GM23338 (cell line): ENCODE measurements at regions not wholly inside any gene's neighbourhood (a gene's known extent, or its start where the extent isn't known, plus 50 kb on each side); places are given as distances from the start of the nearest gene placed in this dataset.

Source experiments
- ATAC-seq: fragments of 200-7000 bp; cut with Tn5 transposase; 3 replicates; pipeline ENCODE4 v1.9.1; 2020
- DNase-seq: peaks from one replicate; pipeline ENCODE4 v3.0.0-alpha.2; 2015; ENCODE audit warnings: low spot score
- H2AFZ ChIP-seq: fragments of 200-600 bp; sonication (generic); 2 replicates; pipeline ENCODE4 v1.8.0; 2016; ENCODE audit warnings: antibody characterized with exemption, mild to moderate bottlenecking, moderate library complexity
- H3F3A ChIP-seq: fragments of 200-600 bp; sonication (generic); replicated peaks from 2 replicates; pipeline ENCODE4 v1.8.0; 2017; ENCODE audit warnings: antibody characterized with exemption, mixed run types, low read depth
- H3K27ac ChIP-seq: fragments of 200-600 bp; sonication (generic); 2 replicates; pipeline ENCODE4 v1.6.1; 2016; ENCODE audit warnings: low read depth
- H3K27me3 ChIP-seq: fragments of 200-600 bp; sonication (generic); 2 replicates; pipeline ENCODE4 v1.8.0; 2016; ENCODE audit warnings: mild to moderate bottlenecking, mixed run types, moderate library complexity; ENCODE audit not compliant: insufficient read depth
- H3K36me3 ChIP-seq: fragments of 200-600 bp; sonication (generic); 2 replicates; pipeline ENCODE4 v1.8.0; 2016; ENCODE audit warnings: mild to moderate bottlenecking; ENCODE audit not compliant: insufficient read depth
- H3K4me1 ChIP-seq: fragments of 200-600 bp; sonication (generic); 2 replicates; pipeline ENCODE4 v1.8.0; 2016; ENCODE audit warnings: mild to moderate bottlenecking, moderate library complexity; ENCODE audit not compliant: insufficient read depth
- H3K4me2 ChIP-seq: fragments of 200-600 bp; sonication (generic); 2 replicates; pipeline ENCODE4 v1.7.1; 2017; ENCODE audit warnings: mixed run types
- H3K4me3 ChIP-seq: fragments of 200-600 bp; sonication (generic); 2 replicates; pipeline ENCODE4 v1.6.1; 2016; ENCODE audit warnings: mixed run types
- H3K79me2 ChIP-seq: fragments of 200-600 bp; sonication (generic); replicated peaks from 2 replicates; pipeline ENCODE4 v1.8.0; 2017; ENCODE audit warnings: mild to moderate bottlenecking; ENCODE audit not compliant: insufficient read depth
- H3K9me2 ChIP-seq: fragments of 200-600 bp; sonication (generic); 2 replicates; pipeline ENCODE4 v1.8.0; 2017; ENCODE audit not compliant: insufficient read depth
- H4K20me1 ChIP-seq: fragments of 200-600 bp; sonication (generic); replicated peaks from 2 replicates; pipeline ENCODE4 v1.8.0; 2017; ENCODE audit warnings: mild to moderate bottlenecking; ENCODE audit not compliant: insufficient read depth
- H3K27ac Mint-ChIP-seq: 2 replicates; pipeline ENCODE4 v1.8.0; 2020; ENCODE audit warnings: inconsistent platforms, mild to moderate bottlenecking, moderate library complexity, mixed read lengths
- H3K27me3 Mint-ChIP-seq: 3 replicates; pipeline ENCODE4 v1.8.0; 2022; ENCODE audit warnings: low read depth, mild to moderate bottlenecking, moderate library complexity, mixed read lengths, inconsistent platforms; ENCODE audit not compliant: insufficient read depth, poor library complexity
- H3K36me3 Mint-ChIP-seq: 3 replicates; pipeline ENCODE4 v1.8.0; 2021; ENCODE audit warnings: low read depth, mild to moderate bottlenecking, inconsistent platforms, moderate library complexity, mixed read lengths
- H3K4me1 Mint-ChIP-seq: 3 replicates; pipeline ENCODE4 v1.8.0; 2020; ENCODE audit warnings: mild to moderate bottlenecking, inconsistent platforms, mixed read lengths
- H3K4me3 Mint-ChIP-seq: 3 replicates; pipeline ENCODE4 v1.8.0; 2021; ENCODE audit warnings: moderate library complexity, mild to moderate bottlenecking, inconsistent platforms, mixed read lengths
- H3K9me3 Mint-ChIP-seq: 3 replicates; pipeline ENCODE4 v1.8.0; 2020; ENCODE audit warnings: moderate library complexity, mild to moderate bottlenecking, inconsistent platforms, mixed read lengths
- CREB1 ChIP-seq: fragments of 250-450 bp; sonication (Bioruptor Pico); IDR thresholded peaks from 2 replicates; pipeline ENCODE4 v1.5.0; 2020; ENCODE audit warnings: low read depth, mild to moderate bottlenecking, moderate library complexity
- EZH2phosphoT487 ChIP-seq: fragments of 200-600 bp; sonication (generic); IDR thresholded peaks from one replicate; pipeline ENCODE4 v1.8.1; 2018; ENCODE audit warnings: antibody characterized with exemption; ENCODE audit not compliant: unreplicated experiment
- JUNB ChIP-seq: IDR thresholded peaks from one replicate; pipeline ENCODE4 v1.6.1; 2016; ENCODE audit warnings: antibody characterized with exemption; ENCODE audit not compliant: unreplicated experiment
- POLR2AphosphoS5 ChIP-seq: IDR thresholded peaks from 2 replicates; pipeline ENCODE4 v1.6.1; 2016; ENCODE audit warnings: antibody characterized with exemption, low read depth
- STAT1 ChIP-seq: IDR thresholded peaks from one replicate; pipeline ENCODE4 v1.6.1; 2016; ENCODE audit warnings: antibody characterized with exemption; ENCODE audit not compliant: unreplicated experiment
- ZNF114 ChIP-seq: fragments of 250-450 bp; sonication (Bioruptor Pico); IDR thresholded peaks from 2 replicates; pipeline ENCODE4 v1.5.0; 2020; ENCODE audit warnings: mild to moderate bottlenecking, moderate library complexity
- TF ChIP-seq, protein P1 (sequence below), 2 experiments: fragments of 200-600 bp in 1 of 2; sonication (generic) in 1 of 2; conservative IDR thresholded peaks; 2 replicates each; pipeline versions ENCODE4 v1.5.1 to v1.6.1; 2016 to 2017; ENCODE audit warnings: antibody characterized with exemption in 2 of 2, low read depth in 2 of 2, mild to moderate bottlenecking in 2 of 2, moderate library complexity in 1 of 2
- TF ChIP-seq, protein P2 (sequence below): IDR thresholded peaks from one replicate; pipeline ENCODE4 v1.6.1; 2018; ENCODE audit warnings: antibody characterized with exemption; ENCODE audit not compliant: unreplicated experiment
- TF ChIP-seq, protein P3 (sequence below): IDR thresholded peaks from 2 replicates; pipeline ENCODE4 v1.6.1; 2016; ENCODE audit warnings: antibody characterized with exemption
- TF ChIP-seq, protein P4 (sequence below): fragments of 250-450 bp; sonication (Bioruptor Pico); IDR thresholded peaks from 2 replicates; pipeline ENCODE4 v1.5.0; 2020; ENCODE audit warnings: mild to moderate bottlenecking, moderate library complexity

DNA sequence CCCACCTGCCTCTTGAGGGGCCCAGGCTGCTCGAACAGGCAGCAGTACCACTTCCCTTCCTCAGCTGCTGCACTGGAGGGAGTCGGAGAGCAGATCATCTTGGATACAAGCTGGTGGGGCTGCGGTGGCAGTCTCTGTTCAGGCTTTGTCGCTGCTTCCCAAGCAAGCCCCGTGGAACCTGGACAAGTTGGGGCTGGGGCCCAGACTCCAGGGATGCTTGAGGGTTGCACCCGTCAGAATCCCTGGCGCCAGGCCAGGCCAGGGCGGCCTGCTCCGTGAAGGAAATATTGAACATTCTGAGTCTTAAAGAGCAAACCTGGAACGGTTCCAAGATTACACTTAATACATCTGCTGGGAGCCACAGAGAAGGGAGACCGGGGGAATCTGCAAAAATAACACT is 310.1 kb upstream of the SORL1-AS1 start:
- 0 out of 2 replicates have a peak, but pooled peaks cover 3% of the 10 kb centered on the region for H3K4me1 ChIP-seq
- peak; percentile 41 for DNase-seq
- TF ChIP-seq, protein P1, sequence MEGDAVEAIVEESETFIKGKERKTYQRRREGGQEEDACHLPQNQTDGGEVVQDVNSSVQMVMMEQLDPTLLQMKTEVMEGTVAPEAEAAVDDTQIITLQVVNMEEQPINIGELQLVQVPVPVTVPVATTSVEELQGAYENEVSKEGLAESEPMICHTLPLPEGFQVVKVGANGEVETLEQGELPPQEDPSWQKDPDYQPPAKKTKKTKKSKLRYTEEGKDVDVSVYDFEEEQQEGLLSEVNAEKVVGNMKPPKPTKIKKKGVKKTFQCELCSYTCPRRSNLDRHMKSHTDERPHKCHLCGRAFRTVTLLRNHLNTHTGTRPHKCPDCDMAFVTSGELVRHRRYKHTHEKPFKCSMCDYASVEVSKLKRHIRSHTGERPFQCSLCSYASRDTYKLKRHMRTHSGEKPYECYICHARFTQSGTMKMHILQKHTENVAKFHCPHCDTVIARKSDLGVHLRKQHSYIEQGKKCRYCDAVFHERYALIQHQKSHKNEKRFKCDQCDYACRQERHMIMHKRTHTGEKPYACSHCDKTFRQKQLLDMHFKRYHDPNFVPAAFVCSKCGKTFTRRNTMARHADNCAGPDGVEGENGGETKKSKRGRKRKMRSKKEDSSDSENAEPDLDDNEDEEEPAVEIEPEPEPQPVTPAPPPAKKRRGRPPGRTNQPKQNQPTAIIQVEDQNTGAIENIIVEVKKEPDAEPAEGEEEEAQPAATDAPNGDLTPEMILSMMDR (conservative IDR thresholded peaks at IDR 0.05; ENCODE audit: low read depth in 2 of 2) = peak in 1 of 2 experiments; percentile 44; a peak in 2 of 4 replicates
- TF ChIP-seq ZNF114 (CRISPR knock-in tag) = no peak
- H3K4me2 ChIP-seq = no peak overlapping the region
- H3K27ac ChIP-seq = no peak overlapping the region
- H3K36me3 ChIP-seq = no peaks in the 10 kb centered on the region
- no peak overlapping the region for H3K4me3 Mint-ChIP-seq
- H3K27me3 ChIP-seq = no peaks in the 10 kb centered on the region
- H3K27ac Mint-ChIP-seq = no peak overlapping the region
- peaks cover 8% of the 10 kb centered on the region; the same call in 2 of the 3 replicates for H3K4me1 Mint-ChIP-seq
- H3F3A ChIP-seq = no peaks in the 10 kb centered on the region
- no peaks in the 10 kb centered on the region for H3K36me3 Mint-ChIP-seq
- no peaks in the 10 kb centered on the region for H3K9me3 Mint-ChIP-seq
- H3K27me3 Mint-ChIP-seq = no peaks in the 10 kb centered on the region
- H2AFZ ChIP-seq = peak overlapping the region; percentile 32; the same call in 1 of the 2 replicates
- no peaks in the 10 kb centered on the region for H3K79me2 ChIP-seq
- no peaks in the 10 kb centered on the region for H4K20me1 ChIP-seq
- ATAC-seq = peak; percentile 93
- H3K9me2 ChIP-seq = peaks cover 5% of the 10 kb centered on the region; the same call in 1 of the 2 replicates
- no peak overlapping the region for H3K4me3 ChIP-seq

DNA sequence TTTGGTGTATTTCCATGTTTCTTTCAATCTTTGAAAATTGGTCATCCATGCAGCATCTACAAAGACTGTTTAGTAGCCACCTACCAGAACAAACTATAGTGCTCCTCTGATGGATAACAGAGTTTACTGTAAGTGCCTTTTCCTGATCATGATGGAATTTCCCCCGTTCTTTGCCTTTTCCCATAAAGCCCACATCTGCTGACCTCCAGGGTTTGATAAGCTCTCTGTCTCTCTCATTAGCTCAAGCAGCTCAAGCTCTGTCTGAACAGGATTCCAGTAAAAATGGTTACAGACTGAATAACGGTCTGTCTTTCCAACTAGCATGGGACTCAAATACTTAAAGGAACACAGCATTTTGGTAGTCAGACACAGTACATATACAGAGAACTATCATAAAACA is 308.4 kb upstream of the SORL1-AS1 start:
- H3K9me2 ChIP-seq = peaks cover 5% of the 10 kb centered on the region; the same call in 1 of the 2 replicates
- no peak overlapping the region for H3K4me2 ChIP-seq
- H3F3A ChIP-seq = no peaks in the 10 kb centered on the region
- no peaks in the 10 kb centered on the region for H3K27me3 ChIP-seq
- Mint-ChIP-seq H3K4me3 (no peak overlapping the region), H3K9me3 (no peaks in the 10 kb centered on the region), H3K4me1 (peaks cover 17% of the 10 kb centered on the region), H3K36me3 (no peaks in the 10 kb centered on the region), H3K27ac (no peak overlapping the region), H3K27me3 (no peaks in the 10 kb centered on the region)
- H3K36me3 ChIP-seq = no peaks in the 10 kb centered on the region
- no peak overlapping the region for H3K4me3 ChIP-seq
- peaks cover 13% of the 10 kb centered on the region for H3K4me1 ChIP-seq
- H3K79me2 ChIP-seq = no peaks in the 10 kb centered on the region
- ATAC-seq (no peak), DNase-seq (no peak)
- no peak overlapping the region for H2AFZ ChIP-seq
- H4K20me1 ChIP-seq = no peaks in the 10 kb centered on the region
- H3K27ac ChIP-seq = no peak overlapping the region
- TF ChIP-seq POLR2AphosphoS5 (no peak), EZH2phosphoT487 (no peak), CREB1 (CRISPR knock-in tag) (no peak), JUNB (no peak), STAT1 (no peak), ZNF114 (CRISPR knock-in tag) (no peak)
- TF ChIP-seq, protein P2, sequence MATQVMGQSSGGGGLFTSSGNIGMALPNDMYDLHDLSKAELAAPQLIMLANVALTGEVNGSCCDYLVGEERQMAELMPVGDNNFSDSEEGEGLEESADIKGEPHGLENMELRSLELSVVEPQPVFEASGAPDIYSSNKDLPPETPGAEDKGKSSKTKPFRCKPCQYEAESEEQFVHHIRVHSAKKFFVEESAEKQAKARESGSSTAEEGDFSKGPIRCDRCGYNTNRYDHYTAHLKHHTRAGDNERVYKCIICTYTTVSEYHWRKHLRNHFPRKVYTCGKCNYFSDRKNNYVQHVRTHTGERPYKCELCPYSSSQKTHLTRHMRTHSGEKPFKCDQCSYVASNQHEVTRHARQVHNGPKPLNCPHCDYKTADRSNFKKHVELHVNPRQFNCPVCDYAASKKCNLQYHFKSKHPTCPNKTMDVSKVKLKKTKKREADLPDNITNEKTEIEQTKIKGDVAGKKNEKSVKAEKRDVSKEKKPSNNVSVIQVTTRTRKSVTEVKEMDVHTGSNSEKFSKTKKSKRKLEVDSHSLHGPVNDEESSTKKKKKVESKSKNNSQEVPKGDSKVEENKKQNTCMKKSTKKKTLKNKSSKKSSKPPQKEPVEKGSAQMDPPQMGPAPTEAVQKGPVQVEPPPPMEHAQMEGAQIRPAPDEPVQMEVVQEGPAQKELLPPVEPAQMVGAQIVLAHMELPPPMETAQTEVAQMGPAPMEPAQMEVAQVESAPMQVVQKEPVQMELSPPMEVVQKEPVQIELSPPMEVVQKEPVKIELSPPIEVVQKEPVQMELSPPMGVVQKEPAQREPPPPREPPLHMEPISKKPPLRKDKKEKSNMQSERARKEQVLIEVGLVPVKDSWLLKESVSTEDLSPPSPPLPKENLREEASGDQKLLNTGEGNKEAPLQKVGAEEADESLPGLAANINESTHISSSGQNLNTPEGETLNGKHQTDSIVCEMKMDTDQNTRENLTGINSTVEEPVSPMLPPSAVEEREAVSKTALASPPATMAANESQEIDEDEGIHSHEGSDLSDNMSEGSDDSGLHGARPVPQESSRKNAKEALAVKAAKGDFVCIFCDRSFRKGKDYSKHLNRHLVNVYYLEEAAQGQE = no peak
- TF ChIP-seq, protein P3, sequence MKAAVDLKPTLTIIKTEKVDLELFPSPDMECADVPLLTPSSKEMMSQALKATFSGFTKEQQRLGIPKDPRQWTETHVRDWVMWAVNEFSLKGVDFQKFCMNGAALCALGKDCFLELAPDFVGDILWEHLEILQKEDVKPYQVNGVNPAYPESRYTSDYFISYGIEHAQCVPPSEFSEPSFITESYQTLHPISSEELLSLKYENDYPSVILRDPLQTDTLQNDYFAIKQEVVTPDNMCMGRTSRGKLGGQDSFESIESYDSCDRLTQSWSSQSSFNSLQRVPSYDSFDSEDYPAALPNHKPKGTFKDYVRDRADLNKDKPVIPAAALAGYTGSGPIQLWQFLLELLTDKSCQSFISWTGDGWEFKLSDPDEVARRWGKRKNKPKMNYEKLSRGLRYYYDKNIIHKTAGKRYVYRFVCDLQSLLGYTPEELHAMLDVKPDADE = no peak
- TF ChIP-seq, protein P4, sequence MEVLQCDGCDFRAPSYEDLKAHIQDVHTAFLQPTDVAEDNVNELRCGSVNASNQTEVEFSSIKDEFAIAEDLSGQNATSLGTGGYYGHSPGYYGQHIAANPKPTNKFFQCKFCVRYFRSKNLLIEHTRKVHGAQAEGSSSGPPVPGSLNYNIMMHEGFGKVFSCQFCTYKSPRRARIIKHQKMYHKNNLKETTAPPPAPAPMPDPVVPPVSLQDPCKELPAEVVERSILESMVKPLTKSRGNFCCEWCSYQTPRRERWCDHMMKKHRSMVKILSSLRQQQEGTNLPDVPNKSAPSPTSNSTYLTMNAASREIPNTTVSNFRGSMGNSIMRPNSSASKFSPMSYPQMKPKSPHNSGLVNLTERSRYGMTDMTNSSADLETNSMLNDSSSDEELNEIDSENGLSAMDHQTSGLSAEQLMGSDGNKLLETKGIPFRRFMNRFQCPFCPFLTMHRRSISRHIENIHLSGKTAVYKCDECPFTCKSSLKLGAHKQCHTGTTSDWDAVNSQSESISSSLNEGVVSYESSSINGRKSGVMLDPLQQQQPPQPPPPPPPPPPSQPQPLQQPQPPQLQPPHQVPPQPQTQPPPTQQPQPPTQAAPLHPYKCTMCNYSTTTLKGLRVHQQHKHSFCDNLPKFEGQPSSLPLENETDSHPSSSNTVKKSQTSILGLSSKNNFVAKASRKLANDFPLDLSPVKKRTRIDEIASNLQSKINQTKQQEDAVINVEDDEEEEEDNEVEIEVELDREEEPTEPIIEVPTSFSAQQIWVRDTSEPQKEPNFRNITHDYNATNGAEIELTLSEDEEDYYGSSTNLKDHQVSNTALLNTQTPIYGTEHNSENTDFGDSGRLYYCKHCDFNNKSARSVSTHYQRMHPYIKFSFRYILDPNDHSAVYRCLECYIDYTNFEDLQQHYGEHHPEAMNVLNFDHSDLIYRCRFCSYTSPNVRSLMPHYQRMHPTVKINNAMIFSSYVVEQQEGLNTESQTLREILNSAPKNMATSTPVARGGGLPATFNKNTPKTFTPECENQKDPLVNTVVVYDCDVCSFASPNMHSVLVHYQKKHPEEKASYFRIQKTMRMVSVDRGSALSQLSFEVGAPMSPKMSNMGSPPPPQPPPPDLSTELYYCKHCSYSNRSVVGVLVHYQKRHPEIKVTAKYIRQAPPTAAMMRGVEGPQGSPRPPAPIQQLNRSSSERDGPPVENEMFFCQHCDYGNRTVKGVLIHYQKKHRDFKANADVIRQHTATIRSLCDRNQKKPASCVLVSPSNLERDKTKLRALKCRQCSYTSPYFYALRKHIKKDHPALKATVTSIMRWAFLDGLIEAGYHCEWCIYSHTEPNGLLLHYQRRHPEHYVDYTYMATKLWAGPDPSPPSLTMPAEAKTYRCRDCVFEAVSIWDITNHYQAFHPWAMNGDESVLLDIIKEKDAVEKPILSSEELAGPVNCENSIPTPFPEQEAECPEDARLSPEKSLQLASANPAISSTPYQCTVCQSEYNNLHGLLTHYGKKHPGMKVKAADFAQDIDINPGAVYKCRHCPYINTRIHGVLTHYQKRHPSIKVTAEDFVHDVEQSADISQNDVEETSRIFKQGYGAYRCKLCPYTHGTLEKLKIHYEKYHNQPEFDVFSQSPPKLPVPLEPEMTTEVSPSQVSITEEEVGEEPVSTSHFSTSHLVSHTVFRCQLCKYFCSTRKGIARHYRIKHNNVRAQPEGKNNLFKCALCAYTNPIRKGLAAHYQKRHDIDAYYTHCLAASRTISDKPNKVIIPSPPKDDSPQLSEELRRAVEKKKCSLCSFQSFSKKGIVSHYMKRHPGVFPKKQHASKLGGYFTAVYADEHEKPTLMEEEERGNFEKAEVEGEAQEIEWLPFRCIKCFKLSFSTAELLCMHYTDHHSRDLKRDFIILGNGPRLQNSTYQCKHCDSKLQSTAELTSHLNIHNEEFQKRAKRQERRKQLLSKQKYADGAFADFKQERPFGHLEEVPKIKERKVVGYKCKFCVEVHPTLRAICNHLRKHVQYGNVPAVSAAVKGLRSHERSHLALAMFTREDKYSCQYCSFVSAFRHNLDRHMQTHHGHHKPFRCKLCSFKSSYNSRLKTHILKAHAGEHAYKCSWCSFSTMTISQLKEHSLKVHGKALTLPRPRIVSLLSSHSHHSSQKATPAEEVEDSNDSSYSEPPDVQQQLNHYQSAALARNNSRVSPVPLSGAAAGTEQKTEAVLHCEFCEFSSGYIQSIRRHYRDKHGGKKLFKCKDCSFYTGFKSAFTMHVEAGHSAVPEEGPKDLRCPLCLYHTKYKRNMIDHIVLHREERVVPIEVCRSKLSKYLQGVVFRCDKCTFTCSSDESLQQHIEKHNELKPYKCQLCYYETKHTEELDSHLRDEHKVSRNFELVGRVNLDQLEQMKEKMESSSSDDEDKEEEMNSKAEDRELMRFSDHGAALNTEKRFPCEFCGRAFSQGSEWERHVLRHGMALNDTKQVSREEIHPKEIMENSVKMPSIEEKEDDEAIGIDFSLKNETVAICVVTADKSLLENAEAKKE (CRISPR knock-in tag) = no peak
